ENCODE measurements at regions not wholly inside any gene's neighbourhood (a gene's known extent, or its start where the extent isn't known, plus 50 kb on each side); places are given as distances from the start of the nearest gene placed in this dataset.

DNA sequence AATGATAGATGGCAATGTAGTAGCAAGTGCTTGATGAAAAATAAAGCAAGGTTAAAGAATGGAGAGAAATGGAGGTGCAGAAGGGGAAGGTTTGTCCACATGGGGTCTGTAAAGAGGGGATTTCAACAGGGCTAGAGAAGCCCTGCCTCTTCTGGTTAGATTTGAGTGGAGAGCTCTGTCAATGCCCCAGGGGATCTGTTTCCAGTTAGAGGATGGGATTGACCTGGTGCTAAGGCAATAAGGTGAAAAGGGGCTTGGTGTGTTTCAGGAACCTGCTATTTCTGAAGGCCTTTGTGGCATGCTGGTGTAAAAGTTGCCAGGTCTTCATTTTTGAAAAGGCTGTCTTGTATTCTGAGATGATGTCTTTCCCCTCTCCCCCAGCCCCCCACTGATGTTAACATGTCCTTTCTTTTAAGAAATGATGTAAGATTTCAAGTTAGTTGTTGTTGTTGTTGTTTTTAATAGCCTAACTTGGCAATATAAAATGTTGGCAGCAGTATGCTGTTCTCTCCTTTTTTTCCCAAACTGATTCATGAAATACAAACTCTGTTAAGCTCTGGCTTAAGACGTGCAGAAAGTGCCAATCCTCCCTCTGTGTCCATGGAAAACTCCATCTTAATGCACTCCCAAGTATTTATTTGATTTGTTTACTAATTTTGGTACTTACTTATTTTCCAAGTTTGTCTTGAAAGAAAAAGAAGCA lies 370.3 kb upstream of the ADGRL2 start:
- no peak for DNase-seq

DNA sequence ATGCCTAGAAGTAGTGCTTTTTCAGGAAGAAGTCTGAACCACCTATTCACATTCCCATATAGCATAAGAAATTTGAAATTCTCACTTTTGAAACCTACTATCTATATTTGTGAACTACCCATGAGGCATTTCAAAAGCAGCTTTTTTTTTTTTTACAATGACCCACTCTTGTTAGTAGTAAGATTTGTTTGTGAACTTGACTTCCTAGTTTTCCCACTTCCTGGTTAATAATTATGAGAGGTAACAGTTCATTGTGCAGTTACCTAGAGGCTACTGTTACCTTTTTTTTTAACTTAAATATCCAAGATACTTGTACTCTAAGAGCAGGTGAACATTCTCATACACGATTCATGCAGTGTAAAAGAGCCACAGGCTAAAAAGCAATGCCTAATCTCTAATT lies 371.7 kb upstream of the ADGRL2 start:
- DNase-seq: no peak

DNA sequence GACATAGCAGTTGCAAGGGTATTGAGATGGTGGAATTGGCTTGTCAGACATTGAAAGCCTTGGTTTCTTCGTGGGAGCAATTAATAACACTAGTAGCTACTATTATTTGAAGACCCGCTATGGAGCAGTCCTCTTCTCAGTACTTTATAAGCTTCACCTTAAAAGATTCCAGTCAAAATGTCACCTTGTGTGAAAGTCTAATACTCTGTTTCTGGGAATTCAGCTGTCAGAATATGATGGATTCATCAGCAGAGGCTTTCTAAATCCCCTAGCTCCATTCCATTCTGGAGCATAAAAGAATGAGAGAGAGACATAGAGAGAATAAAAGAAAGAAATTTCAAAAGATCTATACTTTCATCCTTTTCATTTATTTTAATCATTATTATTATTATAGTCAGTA lies 375.9 kb upstream of the ADGRL2 start:
- DNase-seq: no peak

DNA sequence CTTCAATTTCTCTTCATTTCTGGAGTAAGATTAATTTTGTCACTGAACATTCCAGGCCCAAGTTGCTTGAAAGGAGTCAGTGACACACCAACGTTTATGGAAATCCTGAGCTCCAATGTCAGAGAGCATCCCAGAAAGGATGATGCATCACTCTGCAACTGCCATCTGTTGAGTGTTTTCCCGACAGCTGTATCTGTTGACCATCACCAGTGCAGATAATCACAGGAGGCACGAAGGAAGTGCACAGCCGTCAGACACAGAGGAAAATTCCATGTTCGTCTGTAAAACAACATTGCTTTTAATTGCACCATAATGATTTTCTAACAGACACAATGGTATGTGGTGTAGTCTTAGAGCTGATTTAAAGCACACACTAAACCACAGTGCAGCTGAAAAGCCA lies 376.7 kb upstream of the ADGRL2 start:
- DNase-seq: no peak

DNA sequence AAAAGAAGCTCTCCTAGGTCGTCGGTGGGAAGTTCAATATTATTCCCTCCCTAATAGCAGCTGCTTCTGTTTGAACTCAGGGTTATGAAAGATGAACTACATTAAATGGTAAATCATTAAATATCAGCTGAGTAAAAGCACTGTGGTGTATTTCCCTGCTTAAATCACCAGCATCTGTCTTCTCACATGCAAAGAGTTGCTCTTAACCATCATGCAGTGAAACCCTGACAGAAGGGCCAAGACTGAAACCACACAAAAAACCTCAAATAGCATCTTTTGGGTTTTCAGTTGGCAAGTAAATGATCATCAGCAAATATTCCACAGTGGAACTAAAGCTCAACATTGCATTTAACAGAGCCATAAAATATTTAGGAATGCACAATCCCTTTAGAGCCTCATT lies 380.0 kb upstream of the ADGRL2 start:
- no peak for DNase-seq

DNA sequence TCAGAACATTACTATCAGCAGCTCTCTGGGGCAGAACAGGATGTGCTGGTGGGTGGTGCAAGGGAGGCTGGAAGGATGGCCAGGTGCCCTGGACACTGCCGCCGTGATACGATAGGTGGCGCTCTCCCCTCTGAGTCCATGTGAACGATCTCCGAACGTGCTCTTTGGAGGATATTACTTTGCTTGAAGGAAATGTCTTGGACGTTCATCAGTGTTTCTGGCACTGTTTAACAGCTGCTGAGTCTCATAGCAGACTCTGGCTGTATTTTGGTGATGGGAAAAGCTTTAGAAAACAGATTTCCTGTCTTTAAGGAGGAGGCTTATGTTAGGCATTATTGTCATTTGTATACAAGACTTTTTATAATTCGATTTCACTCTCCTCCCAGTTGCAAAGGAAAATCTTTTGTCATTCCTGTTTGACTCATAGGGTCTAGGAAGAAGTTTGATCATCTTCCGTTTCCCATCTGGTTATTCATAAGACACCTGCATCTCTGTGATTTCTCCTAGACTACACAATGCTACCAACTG lies 386.2 kb upstream of the ADGRL2 start:
- DNase-seq: peak in 1 of 2 donors; percentile 47

DNA sequence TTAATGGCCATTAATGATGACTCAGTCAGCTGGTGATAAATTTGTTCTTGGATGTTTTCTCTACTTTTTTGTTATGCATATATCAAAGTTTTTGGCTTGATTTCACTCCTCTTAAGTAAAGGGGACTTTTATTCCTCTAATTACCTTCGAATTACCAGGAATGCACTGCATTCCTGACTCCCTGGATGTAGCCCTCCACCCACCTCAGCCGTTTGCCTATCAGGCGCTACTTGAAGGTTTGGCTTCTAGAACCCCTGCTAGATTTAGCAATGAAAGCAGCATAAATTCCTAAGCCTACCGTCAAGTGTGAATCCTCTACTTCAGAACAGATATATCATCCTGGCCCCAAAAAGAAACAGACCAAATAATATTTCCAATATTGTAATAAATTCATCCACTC lies 387.8 kb upstream of the ADGRL2 start:
- DNase-seq: no peak

DNA sequence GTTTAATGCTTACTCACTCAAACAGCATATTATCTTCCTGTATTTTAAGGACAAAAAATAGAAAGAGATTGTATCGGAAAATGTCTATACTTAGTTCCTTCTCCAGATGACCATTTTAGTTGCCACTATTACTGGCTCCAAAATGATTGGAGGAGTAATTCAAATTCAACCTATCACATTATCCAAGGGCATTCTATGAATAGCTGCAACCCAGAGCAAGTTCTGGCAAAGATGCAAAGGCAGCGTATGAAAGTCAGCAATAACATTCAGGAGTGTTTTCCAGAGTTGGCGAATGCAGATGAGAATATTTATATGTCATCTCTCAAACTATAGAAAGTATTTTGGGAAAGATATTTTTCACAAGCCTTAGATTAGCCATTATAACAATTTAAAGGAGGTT lies 389.8 kb upstream of the ADGRL2 start:
- DNase-seq: no peak

DNA sequence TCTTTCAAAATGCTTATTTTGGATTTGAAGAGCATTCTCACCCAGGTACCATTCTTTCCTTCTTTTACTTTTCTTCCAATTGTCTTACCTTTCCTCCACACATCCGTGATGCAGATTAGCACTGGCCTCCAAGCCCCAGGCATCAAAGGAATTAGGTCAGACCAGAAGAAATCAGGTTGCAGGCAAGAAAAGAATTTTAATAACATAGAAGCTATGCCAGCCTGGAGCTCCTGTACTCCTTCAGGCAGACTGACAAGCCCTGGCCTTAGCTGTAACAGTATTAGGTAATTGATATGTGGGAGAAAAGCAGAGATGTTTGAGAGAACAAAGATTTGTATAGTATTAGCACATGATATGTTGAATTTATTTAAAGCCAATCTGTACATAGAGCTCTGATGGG lies 390.4 kb upstream of the ADGRL2 start:
- DNase-seq: no peak

DNA sequence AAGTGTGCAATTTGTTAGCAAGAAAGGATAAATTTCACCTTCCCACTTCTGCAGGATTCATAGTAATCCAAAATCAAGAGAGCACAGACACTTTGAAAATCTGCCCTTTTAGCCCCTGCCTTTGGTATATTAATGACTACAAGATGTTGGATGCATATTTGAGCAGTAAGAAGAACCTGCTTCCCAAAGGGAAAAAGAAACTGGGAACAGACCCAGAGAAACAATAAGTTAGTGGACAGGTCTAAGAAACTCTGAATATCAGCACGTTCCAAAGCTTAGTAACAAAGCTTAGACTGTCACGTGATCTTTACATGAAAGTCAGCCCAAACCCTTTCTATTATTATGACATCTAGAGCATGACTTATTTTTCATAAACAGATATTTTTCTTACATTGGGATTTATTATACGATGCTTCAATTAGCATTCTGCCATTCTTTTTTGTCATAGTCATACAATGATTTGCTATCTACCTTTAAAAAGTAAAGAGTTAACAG lies 390.9 kb upstream of the ADGRL2 start:
- DNase-seq: no peak

DNA sequence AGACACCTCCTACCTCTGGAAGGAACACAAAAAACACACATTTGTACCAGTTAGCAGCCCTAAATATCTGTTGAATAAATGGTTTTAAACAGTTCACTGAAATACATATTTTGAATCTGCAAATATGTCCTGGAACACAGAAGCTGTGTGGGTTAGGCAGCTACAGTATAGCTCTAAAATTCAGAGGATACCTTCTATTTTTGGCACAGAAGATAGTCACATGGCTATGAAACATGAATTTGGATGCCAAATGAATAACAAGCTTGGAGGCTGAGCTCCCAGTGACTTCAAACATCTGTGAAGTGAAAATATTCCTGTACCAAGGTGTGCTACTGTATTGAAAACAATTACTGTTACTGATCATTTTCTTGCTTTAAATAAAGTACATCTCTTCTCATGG lies 391.5 kb upstream of the ADGRL2 start:
- DNase-seq: no peak

DNA sequence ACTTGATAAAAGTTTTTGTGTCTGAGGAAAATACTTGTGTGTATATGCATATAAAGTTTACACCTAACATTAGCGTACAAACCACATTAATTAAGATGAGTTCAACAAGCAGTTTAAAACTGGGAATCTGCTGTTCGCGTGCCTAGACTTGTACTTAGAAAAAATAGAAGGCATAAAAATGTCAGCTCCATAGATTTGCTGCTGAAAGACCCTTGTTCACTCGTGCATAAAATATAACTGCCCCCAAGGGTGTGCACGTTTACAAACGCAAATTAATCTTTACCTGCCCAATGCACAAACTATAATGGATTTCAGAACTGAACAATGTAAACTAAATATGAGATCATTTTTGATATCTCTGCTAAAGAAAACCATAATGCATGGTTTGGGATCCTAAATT lies 392.3 kb upstream of the ADGRL2 start:
- no peak for DNase-seq

DNA sequence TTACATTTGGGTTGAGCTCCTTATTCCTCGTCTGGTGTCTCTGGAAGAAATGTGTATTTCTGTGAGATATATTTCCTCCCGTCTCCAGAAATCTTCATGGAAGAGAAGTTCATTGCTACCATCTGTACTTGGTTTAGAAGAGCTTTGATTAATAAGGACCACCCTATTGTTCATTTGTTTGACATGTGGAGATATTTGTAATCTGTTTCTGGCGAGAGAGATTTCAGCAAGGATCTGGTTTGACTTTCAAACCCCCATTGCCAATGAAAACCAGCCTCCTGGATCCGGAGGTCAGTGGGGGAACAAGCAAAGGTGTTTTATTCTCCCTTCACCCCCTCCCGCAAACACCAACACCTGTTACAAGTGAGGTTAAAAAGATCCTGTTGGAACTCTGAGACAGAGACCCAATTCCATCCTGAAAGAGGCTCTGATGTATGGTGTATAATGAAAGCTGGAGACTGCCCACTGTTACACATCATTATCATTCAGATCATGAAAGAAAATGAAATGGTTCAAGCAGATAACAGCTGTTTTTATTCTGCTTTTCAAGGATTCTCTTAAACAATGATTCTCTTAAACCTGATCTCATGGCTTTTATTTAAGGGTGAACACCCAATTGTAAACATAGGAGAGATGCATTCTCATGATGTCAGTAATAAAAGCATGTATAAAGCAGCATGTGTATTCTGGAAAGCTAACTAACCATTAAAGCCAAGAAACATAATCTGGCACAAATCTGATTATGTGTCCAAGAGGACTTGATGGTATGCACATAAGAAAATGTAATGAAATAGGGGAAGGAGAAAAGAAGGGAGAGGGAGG lies 393.5 kb upstream of the ADGRL2 start:
- no peak for DNase-seq

DNA sequence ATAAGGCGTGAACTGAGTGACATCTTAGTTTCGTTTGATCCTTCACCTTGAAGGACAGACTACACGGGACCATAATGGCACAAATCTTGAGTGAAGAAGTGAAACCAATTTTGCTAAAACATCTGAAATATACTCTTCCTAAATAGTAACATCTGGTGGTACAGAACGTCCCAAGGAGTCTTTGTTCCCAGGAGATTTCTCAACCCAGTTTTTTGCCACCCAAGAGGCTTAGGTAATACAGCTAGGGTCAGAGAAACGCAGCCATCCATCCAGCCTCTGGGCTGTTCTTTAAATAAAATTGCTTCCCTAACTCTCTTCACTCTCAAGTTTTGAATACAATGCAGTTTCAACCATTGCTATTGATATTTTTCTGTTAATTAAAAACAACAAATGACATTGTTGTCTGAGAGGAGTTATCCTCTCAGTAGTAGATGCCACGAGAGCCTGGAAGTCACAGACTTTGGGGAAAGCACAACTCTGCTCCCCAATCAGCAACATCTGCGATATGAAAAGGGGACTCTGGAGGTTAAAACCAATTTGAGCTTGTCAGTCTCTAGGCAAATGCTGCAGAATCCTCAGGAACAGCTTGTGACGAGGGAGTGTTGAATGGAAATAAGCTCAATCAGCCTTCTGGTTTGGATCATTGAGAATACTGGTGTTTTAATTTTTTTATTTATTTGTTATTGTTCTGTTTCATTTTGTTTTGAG lies 394.3 kb upstream of the ADGRL2 start:
- no peak for DNase-seq

DNA sequence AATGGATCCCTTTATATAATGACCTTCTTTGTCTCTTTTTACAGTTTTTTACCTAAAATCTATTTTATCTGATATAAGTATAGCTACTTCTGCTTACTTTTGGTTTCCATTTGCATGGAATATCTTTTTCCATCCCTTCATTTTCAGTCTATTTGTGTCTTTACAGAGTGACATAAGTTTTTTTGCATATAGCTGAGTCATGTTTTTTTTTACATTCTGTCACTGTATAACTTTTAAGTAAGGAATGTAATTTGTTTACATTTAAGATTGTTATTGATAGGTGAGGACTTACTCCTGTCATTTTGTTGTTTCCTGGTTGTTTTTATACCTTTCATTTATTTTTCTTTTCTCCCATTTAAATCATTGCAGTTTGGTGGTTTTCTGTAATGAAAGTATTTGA lies 402.7 kb upstream of the ADGRL2 start:
- DNase-seq: no peak

DNA sequence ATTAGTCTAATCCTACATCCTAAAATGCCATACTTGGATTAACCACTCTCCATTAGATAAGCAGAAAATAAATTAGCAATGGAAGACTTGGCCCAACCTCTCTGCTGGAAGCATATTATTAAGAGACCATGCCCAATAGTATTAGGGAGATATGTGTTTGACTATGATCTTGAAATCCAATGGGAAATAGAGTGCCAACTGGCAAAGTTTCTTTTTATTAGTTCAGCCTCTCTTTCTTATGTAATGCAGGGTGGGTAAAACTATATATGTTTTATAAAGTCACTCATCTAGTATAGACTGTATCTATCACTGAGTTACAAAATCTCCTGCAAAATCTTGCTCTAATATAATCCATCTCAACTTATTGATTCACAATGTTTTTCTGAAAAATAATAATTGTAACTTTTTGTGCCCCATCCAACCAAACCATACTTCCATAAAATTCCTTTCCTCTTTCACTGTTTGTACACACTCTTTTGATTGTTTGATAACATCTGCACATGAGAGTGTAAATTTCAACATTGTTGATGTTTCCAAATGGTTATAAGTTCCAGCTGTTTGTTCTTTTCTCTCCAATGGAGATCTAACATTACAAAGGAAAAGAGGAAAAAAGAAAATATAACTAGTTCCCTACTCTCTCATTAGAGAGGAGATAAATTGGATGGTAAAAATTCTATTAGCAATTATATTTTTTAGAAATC lies 408.1 kb upstream of the ADGRL2 start:
- DNase-seq: no peak

DNA sequence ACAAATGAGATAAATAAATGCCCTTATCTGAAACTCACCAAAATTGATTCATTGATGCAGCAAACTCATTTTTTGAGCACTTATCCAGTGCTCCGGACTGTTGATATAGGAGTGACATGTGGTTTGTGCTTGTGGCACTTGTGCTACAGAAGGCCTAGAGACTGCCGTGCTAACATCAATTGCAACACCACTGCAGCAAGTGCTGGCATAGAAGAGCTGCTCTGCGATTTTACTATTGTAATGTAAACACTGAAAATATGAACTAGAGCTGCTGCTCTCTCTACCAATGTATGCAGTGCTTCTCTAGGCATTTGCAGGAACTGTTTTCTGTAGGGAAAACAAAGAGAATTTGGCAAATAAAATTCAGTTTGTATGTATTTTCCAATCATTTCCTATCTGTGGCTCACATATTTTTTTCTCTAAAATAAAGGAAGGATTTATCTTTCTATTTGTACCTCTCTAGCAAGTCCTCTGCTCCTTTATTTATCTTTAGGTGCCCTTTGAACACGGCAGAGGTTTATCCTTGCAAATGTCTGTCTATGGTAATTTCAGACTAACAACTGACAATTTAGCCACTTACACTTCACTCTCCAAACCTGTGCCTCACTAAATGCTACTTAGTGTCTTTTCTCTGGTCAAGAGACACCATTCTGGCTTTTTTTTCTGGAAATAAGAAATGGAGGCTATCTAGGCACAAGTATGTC lies 409.5 kb upstream of the ADGRL2 start:
- no peak for DNase-seq

DNA sequence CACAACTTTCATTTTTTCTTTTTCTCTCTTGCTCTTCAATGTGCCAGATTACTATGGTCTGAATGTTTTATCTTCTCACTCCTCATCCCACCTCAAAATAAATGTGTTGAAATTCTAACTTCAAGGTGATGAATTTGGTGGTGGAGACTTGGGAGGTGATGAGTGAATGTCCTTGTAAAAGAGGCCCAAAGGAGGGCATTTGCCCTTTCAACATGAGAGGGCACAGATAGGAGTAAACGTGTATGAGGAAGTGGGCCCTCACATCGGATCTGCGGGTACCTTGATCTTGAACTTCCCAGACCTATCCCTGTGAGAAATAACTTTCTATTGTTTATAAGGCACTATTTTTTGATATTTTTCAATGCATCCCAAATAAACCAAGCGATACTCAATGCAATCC lies 412.3 kb upstream of the ADGRL2 start:
- no peak for DNase-seq

DNA sequence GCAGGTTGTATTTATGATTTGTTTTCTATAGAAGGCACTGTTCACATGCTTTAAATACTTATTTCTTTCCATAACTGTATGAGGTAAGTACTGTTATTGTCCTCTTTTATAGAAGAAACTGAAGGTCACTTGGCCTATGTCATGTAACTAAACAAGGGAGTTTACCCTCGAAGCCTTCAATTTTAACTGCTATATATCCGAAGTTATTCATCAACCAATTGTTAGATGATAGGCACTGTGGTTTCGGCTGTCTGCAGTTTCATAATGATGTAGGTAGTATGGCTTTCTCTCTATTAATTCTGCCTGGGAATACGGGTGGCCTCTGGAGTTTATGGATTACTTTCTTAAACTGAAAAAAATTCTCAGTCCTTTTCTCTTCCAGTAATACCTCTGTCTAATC lies 413.3 kb upstream of the ADGRL2 start:
- no peak for DNase-seq

DNA sequence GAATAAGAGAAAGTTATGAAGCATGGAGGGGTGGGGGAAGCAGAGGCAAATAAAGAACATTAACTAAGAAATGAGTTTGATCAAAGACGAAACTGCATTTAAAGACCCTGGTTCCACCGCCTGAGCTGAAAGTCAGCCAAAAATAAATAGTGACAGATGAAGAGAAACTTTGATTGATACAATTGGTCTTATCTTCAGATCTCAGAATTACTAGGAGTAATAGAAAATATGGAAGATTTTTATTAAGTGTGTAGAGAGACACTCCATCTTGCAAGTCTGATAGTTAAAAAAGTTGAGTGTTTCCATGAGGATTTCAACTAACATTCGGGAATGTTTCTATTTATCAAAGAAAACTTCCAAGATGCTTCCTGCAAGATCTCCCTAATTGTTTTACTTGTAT lies 418.2 kb upstream of the ADGRL2 start:
- no peak for DNase-seq

DNA sequence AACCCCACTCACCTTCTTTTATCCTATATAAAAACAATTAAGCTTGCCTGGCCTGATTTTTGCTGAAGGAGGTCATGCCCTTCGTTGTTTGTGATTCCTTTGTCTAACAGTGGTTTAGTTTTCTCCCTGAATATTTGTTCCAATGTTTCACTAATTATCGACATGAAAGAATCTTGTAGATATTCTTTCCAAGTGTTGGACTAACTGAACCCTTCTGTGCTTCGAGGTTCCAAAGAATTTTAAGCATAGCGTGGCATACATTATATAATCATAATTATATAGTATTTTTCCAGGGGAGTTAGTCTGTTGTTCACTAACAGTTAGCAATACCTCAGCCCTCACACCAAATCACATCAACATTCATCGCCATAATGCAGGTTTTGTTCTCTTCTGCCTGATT lies 418.9 kb upstream of the ADGRL2 start:
- DNase-seq: no peak

DNA sequence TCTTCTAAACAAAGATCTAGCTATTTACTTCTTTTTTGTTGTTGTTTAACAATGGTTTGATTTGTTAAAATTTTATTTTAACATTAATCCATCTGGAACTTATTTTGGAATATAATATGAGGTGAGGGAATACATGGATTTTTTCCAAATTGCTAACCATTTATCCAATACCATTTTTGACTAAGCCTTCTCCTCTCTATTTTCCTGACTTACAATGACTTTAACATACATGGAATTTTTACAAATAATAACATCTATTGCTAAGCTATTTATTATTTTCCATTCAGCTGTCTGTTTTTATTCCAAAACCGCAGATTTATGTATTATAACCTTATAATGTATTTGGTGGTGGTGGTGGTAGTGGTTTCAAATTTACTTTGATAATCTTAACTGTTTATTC lies 420.3 kb upstream of the ADGRL2 start:
- DNase-seq: no peak
